Thoracic aorta (tissue), 2 donors: ENCODE measurements at regions not wholly inside any gene's neighbourhood (a gene's known extent, or its start where the extent isn't known, plus 50 kb on each side); places are given as distances from the start of the nearest gene placed in this dataset.

ENCODE experiments used
- ATAC-seq: fragments of 150-250 bp; one replicate; pipeline ENCODE4 v1.8.0; 2017; ENCODE audit warnings: low read depth; ENCODE audit not compliant: insufficient number of reproducible peaks, low FRiP score
- DNase-seq: peaks from one replicate; pipeline ENCODE4 v3.0.0-alpha.2; 2020; ENCODE audit warnings: low spot score
- H3K27ac ChIP-seq, 2 donors: fragments of 200-600 bp; sonication (generic); 1 replicate in 1 of 2; 2 replicates in 1 of 2; pipeline ENCODE4 v1.5.1; 2016; ENCODE audit warnings: mild to moderate bottlenecking in 2 of 2, moderate library complexity in 2 of 2
- H3K27me3 ChIP-seq: fragments of 200-600 bp; sonication (generic); replicated peaks from 2 replicates; pipeline ENCODE4 v1.6.0; 2016; ENCODE audit warnings: mild to moderate bottlenecking; ENCODE audit not compliant: insufficient read depth
- H3K36me3 ChIP-seq: fragments of 200-600 bp; sonication (generic); one replicate; pipeline ENCODE4 v1.5.1; 2016
- H3K4me1 ChIP-seq, 2 donors: fragments of 200-600 bp; sonication (generic); 1 replicate in 1 of 2; 2 replicates in 1 of 2; pipeline versions ENCODE4 v1.5.1 to v1.6.0; 2016; ENCODE audit warnings: low read depth in 2 of 2, mild to moderate bottlenecking in 1 of 2; ENCODE audit not compliant: control insufficient read depth in 1 of 2
- H3K4me3 ChIP-seq: fragments of 200-600 bp; sonication (generic); 2 replicates; pipeline ENCODE4 v1.5.1; 2016; ENCODE audit warnings: mild to moderate bottlenecking
- H3K9me3 ChIP-seq: fragments of 200-600 bp; sonication (generic); 2 replicates; pipeline ENCODE4 v1.5.1; 2016
- TF ChIP-seq, protein P1 (sequence below): fragments of 200-600 bp; sonication (generic); IDR thresholded peaks from one replicate; pipeline ENCODE4 v1.5.1; 2019; ENCODE audit warnings: antibody characterized with exemption

GRCh38 chr6:139832493-139833305 is 458.3 kb upstream of the CITED2 start:
- DNase-seq (no peak), ATAC-seq (no peak)
- Histone ChIP-seq H3K9me3 (no peaks in the 10 kb centered on the region), H3K36me3 (no peaks in the 10 kb centered on the region), H3K27ac (no peak overlapping the region), H3K27me3 (no peaks in the 10 kb centered on the region), H3K4me3 (no peak overlapping the region), H3K4me1 (peaks cover 0 to 21% of the 10 kb centered on the region in 2 donors)
- TF ChIP-seq, protein P1, sequence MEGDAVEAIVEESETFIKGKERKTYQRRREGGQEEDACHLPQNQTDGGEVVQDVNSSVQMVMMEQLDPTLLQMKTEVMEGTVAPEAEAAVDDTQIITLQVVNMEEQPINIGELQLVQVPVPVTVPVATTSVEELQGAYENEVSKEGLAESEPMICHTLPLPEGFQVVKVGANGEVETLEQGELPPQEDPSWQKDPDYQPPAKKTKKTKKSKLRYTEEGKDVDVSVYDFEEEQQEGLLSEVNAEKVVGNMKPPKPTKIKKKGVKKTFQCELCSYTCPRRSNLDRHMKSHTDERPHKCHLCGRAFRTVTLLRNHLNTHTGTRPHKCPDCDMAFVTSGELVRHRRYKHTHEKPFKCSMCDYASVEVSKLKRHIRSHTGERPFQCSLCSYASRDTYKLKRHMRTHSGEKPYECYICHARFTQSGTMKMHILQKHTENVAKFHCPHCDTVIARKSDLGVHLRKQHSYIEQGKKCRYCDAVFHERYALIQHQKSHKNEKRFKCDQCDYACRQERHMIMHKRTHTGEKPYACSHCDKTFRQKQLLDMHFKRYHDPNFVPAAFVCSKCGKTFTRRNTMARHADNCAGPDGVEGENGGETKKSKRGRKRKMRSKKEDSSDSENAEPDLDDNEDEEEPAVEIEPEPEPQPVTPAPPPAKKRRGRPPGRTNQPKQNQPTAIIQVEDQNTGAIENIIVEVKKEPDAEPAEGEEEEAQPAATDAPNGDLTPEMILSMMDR = no peak

DNA sequence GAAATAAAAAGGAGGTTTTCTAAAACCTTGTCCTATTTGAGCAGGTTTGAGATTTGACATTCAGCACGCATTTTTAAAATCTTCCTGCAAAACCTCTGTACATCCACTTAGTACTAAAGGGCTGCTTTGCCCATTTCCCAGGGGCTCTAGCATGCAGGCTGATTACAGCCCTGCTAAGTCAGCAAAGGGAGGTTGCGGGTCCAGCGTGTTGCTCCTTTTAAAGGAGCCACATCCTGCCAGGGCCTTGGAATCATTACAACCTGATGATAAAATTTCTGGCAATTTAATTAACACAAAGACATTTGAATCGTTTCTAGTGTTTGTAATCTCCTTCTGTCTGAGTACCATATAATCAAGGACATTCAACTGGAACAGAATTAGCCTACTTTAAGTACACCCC is 455.1 kb upstream of the CITED2 start:
- TF ChIP-seq, protein P1 = no peak

GRCh38 chr6:139828751-139829519 is 454.5 kb upstream of the CITED2 start:
- Histone ChIP-seq H3K4me1 (peaks cover 0 to 21% of the 10 kb centered on the region in 2 donors), H3K36me3 (no peaks in the 10 kb centered on the region), H3K4me3 (no peak overlapping the region), H3K9me3 (no peaks in the 10 kb centered on the region), H3K27ac (no peak overlapping the region), H3K27me3 (no peaks in the 10 kb centered on the region)
- DNase-seq (no peak), ATAC-seq (no peak)
- TF ChIP-seq, protein P1 = no peak

More for the DNA sequence above, 455.1 kb upstream of the CITED2 start:
- H3K27ac ChIP-seq = no peak overlapping the region
- H3K27me3 ChIP-seq = no peaks in the 10 kb centered on the region
- H3K9me3 ChIP-seq = no peaks in the 10 kb centered on the region
- DNase-seq (no peak), ATAC-seq (no peak)
- H3K4me3 ChIP-seq = no peak overlapping the region
- H3K4me1 ChIP-seq = peaks cover 0 to 21% of the 10 kb centered on the region in 2 donors
- H3K36me3 ChIP-seq = no peaks in the 10 kb centered on the region

- TF ChIP-seq, protein P1 = no peak
- no peak for ATAC-seq
- Histone ChIP-seq H3K27ac (no peak overlapping the region), H3K4me3 (no peak overlapping the region), H3K36me3 (no peaks in the 10 kb centered on the region), H3K9me3 (no peaks in the 10 kb centered on the region), H3K27me3 (no peaks in the 10 kb centered on the region), H3K4me1 (peaks cover 0 to 17% of the 10 kb centered on the region in 2 donors)
- no peak for DNase-seq
Observed at GRCh38 chr6:139825935-139826374, 451.5 kb upstream of the CITED2 start.

DNA sequence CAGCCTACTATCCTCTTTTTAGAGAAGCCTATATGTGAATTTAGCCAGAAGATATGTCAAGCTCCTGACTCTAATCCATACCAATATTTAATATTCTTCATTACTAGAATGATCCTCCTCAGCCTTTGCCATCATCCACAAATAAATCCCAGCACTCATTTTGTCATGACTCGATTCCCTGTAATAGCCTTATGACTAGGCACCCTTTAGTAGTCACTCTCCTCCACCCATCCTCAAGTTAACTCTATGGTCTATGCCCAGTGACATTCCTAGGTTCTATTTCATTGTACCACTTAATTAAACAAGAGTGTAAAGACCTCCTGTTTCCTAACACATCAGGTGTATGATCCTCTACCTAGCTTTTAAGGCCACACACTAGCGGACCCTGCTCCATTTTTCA is 450.4 kb upstream of the CITED2 start:
- peaks cover 0 to 18% of the 10 kb centered on the region in 2 donors for H3K4me1 ChIP-seq
- no peak overlapping the region for H3K4me3 ChIP-seq
- H3K27ac ChIP-seq = no peak overlapping the region
- TF ChIP-seq, protein P1 = no peak
- DNase-seq (no peak), ATAC-seq (no peak)
- no peaks in the 10 kb centered on the region for H3K27me3 ChIP-seq
- H3K36me3 ChIP-seq = no peaks in the 10 kb centered on the region
- H3K9me3 ChIP-seq = no peaks in the 10 kb centered on the region
